DND-41 (cell line): ENCODE measurements at regions not wholly inside any gene's neighbourhood (a gene's known extent, or its start where the extent isn't known, plus 50 kb on each side); places are given as distances from the start of the nearest gene placed in this dataset.

Experiments used
- ATAC-seq: fragments of 200-7000 bp; cut with Tn5 transposase; 3 replicates; pipeline ENCODE4 v1.9.1; 2021; ENCODE audit warnings: low read depth; ENCODE audit not compliant: insufficient read depth
- DNase-seq: peaks from one replicate; pipeline ENCODE4 v3.0.0-alpha.2; 2020
- H2AFZ ChIP-seq: 2 replicates; pipeline ENCODE4 v1.6.0; 2012; ENCODE audit warnings: low read depth, low read length
- H3K27ac ChIP-seq: 2 replicates; pipeline ENCODE4 v1.5.1; 2012; ENCODE audit warnings: low read length, inconsistent platforms
- H3K27me3 ChIP-seq: fragments of 200-600 bp; sonication (generic); 2 replicates; pipeline ENCODE4 v1.6.0; 2012; ENCODE audit warnings: low read length, mild to moderate bottlenecking, inconsistent platforms; ENCODE audit not compliant: insufficient read depth, poor library complexity
- H3K36me3 ChIP-seq: 2 replicates; pipeline ENCODE4 v1.5.1; 2012; ENCODE audit warnings: low read length, inconsistent platforms; ENCODE audit not compliant: insufficient read depth
- H3K4me1 ChIP-seq: 2 replicates; pipeline ENCODE4 v1.5.1; 2012; ENCODE audit warnings: mild to moderate bottlenecking, low read length; ENCODE audit not compliant: insufficient read depth
- H3K4me2 ChIP-seq: 2 replicates; pipeline ENCODE4 v1.6.0; 2012; ENCODE audit warnings: mild to moderate bottlenecking, moderate library complexity, low read length, inconsistent platforms; ENCODE audit not compliant: insufficient read depth
- H3K4me3 ChIP-seq, 2 experiments: fragments of 200-600 bp in 1 of 2; shearing (Covaris generic) in 1 of 2; 2 replicates each; pipeline ENCODE4 v1.5.1; 2012 to 2016; ENCODE audit warnings: inconsistent platforms in 2 of 2, low read length in 2 of 2, mild to moderate bottlenecking in 2 of 2, low read depth in 1 of 2, moderate library complexity in 1 of 2
- H3K79me2 ChIP-seq: 2 replicates; pipeline ENCODE4 v1.6.0; 2012; ENCODE audit warnings: low read length, inconsistent platforms; ENCODE audit not compliant: insufficient read depth
- H3K9ac ChIP-seq: 2 replicates; pipeline ENCODE4 v1.6.0; 2012; ENCODE audit warnings: low read depth, mild to moderate bottlenecking, inconsistent platforms, low read length, moderate library complexity
- H3K9me3 ChIP-seq: 2 replicates; pipeline ENCODE4 v1.5.1; 2012; ENCODE audit warnings: low read length, moderate library complexity, mild to moderate bottlenecking, inconsistent platforms; ENCODE audit not compliant: insufficient read depth, severe bottlenecking
- H4K20me1 ChIP-seq: 2 replicates; pipeline ENCODE4 v1.6.0; 2012; ENCODE audit warnings: low read length; ENCODE audit not compliant: insufficient read depth
- CTCF ChIP-seq: IDR thresholded peaks from 2 replicates; pipeline ENCODE4 v1.5.1; 2012; ENCODE audit warnings: borderline replicate concordance, low read length, moderate library complexity, mild to moderate bottlenecking; ENCODE audit not compliant: poor library complexity, severe bottlenecking; ENCODE audit errors: extremely low read depth
- EZH2 ChIP-seq: IDR thresholded peaks from 3 replicates; pipeline ENCODE4 v1.6.1; 2012; ENCODE audit warnings: borderline replicate concordance, low read depth, mild to moderate bottlenecking, moderate library complexity, low read length, inconsistent platforms; ENCODE audit not compliant: severe bottlenecking

GRCh38 chr2:144078106-144078505 lies 441.8 kb downstream of the ZEB2 start:
- Histone ChIP-seq H3K4me1 (no peaks in the 10 kb centered on the region), H3K36me3 (no peaks in the 10 kb centered on the region), H3K27me3 (no peaks in the 10 kb centered on the region), H3K27ac (no peak overlapping the region), H3K9me3 (no peaks in the 10 kb centered on the region), H2AFZ (no peak overlapping the region), H3K4me2 (no peak overlapping the region), H3K79me2 (no peaks in the 10 kb centered on the region), H3K9ac (no peak overlapping the region), H4K20me1 (no peaks in the 10 kb centered on the region), H3K4me3 (no peak overlapping the region)
- ATAC-seq, result no peak
- DNase-seq, result no peak
- TF ChIP-seq EZH2, result no peak

- Histone ChIP-seq H2AFZ (no peak overlapping the region), H3K9me3 (no peaks in the 10 kb centered on the region), H4K20me1 (no peaks in the 10 kb centered on the region), H3K9ac (no peak overlapping the region), H3K27ac (no peak overlapping the region), H3K36me3 (no peaks in the 10 kb centered on the region), H3K4me2 (no peak overlapping the region), H3K4me3 (no peak overlapping the region), H3K79me2 (no peaks in the 10 kb centered on the region), H3K4me1 (no peaks in the 10 kb centered on the region), H3K27me3 (no peaks in the 10 kb centered on the region)
- DNase-seq (no peak), ATAC-seq (no peak)
- no peak for TF ChIP-seq CTCF
- TF ChIP-seq EZH2, result no peak
Measured at GRCh38 chr2:144074450-144074849, 445.5 kb downstream of the ZEB2 start.

GRCh38 chr2:144071461-144071860 lies 448.5 kb downstream of the ZEB2 start:
- DNase-seq (no peak), ATAC-seq (no peak)
- Histone ChIP-seq H3K4me3 (no peak overlapping the region), H3K27ac (no peak overlapping the region), H3K4me2 (no peak overlapping the region), H3K9ac (no peak overlapping the region), H3K27me3 (no peaks in the 10 kb centered on the region), H3K4me1 (no peaks in the 10 kb centered on the region), H3K9me3 (no peaks in the 10 kb centered on the region), H4K20me1 (no peaks in the 10 kb centered on the region), H3K79me2 (no peaks in the 10 kb centered on the region), H2AFZ (no peak overlapping the region), H3K36me3 (no peaks in the 10 kb centered on the region)
- no peak for TF ChIP-seq EZH2
- TF ChIP-seq CTCF, result no peak

DNA sequence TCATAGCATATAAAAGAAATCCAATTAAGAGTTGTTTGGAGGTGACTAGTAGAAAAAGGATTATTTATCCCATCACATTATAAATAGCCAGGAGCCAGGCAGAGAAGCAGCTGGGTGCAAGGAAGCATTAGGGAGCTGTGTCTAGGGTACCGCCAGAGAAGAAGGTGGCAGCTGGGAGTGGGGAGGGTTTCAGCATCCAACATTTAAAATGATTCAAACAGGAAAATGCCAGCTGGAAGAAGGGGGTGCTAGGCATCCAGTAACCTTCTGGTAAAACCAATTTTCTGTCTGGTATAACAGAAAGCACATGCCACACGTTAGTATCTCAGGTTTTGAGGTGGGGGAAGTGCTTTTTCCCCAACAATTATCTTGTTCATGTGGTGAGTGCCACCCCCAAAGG lies 452.4 kb downstream of the ZEB2 start:
- no peak for TF ChIP-seq CTCF
- TF ChIP-seq EZH2, result no peak
- Histone ChIP-seq H3K79me2 (no peaks in the 10 kb centered on the region), H3K4me3 (no peak overlapping the region), H3K27ac (no peak overlapping the region), H4K20me1 (no peaks in the 10 kb centered on the region), H3K36me3 (no peaks in the 10 kb centered on the region), H3K4me2 (no peak overlapping the region), H3K4me1 (no peaks in the 10 kb centered on the region), H3K27me3 (no peaks in the 10 kb centered on the region), H3K9me3 (no peaks in the 10 kb centered on the region), H2AFZ (no peak overlapping the region), H3K9ac (no peak overlapping the region)
- no peak for ATAC-seq
- DNase-seq, result no peak
